ENCODE measurements at regions not wholly inside any gene's neighbourhood (a gene's known extent, or its start where the extent isn't known, plus 50 kb on each side); places are given as distances from the start of the nearest gene placed in this dataset.

- TF ChIP-seq POLR2A (IDR thresholded peaks at IDR 0.05) (no peak), CTCF (IDR thresholded peaks at IDR 0.05) (no peak)
Observed at GRCh38 chr12:114998750-114999128, 314.8 kb upstream of the TBX3 start.

Data from lower leg skin (tissue), 3 donors.